22Rv1 (cell line): ENCODE measurements at regions not wholly inside any gene's neighbourhood (a gene's known extent, or its start where the extent isn't known, plus 50 kb on each side); places are given as distances from the start of the nearest gene placed in this dataset.

Source experiments
- CTCF ChIP-seq: fragments of 450-650 bp; IDR thresholded peaks from 2 replicates; pipeline ENCODE4 v1.5.1; 2017; ENCODE audit warnings: mild to moderate bottlenecking
- ZFX ChIP-seq: fragments of 450-650 bp; IDR thresholded peaks from 2 replicates; pipeline ENCODE4 v1.6.1; 2017; ENCODE audit warnings: antibody characterized with exemption, borderline replicate concordance

GRCh38 chr3:111246967-111247760 is 175.5 kb downstream of the NECTIN3 start:
- TF ChIP-seq CTCF (no peak), ZFX (no peak)
